ENCODE measurements at regions not wholly inside any gene's neighbourhood (a gene's known extent, or its start where the extent isn't known, plus 50 kb on each side); places are given as distances from the start of the nearest gene placed in this dataset.

- CTCF ChIA-PET = no interaction called here
- Mint-ChIP-seq H3K4me3 (no peak overlapping the region), H3K4me1 (ENCODE audit: low read depth) (no peaks in the 10 kb centered on the region), H3K27ac (no peak overlapping the region), H3K27me3 (ENCODE audit: low read depth) (peaks cover 6% of the 10 kb centered on the region), H3K36me3 (ENCODE audit: low read depth) (no peaks in the 10 kb centered on the region), H3K9me3 (peaks cover 1% of the 10 kb centered on the region)
- DNase-seq = no peak
- intact Hi-C loops (cut with micrococcal nuclease) = no loop called here
Measured at GRCh38 chr1:95408507-95409136, 174.6 kb downstream of the RWDD3 start.

GRCh38 chr1:95409276-95409675, 175.3 kb downstream of the RWDD3 start:
- Mint-ChIP-seq H3K27me3 (ENCODE audit: low read depth) (peaks cover 6% of the 10 kb centered on the region), H3K4me1 (ENCODE audit: low read depth) (no peaks in the 10 kb centered on the region), H3K4me3 (no peak overlapping the region), H3K27ac (no peak overlapping the region), H3K9me3 (no peaks in the 10 kb centered on the region), H3K36me3 (ENCODE audit: low read depth) (no peaks in the 10 kb centered on the region)
- intact Hi-C loops (cut with micrococcal nuclease) = no loop called here
- CTCF ChIA-PET = no interaction called here
- no peak for DNase-seq

- Mint-ChIP-seq H3K9me3 (no peaks in the 10 kb centered on the region), H3K4me1 (ENCODE audit: low read depth) (no peaks in the 10 kb centered on the region), H3K4me3 (no peak overlapping the region), H3K36me3 (ENCODE audit: low read depth) (no peaks in the 10 kb centered on the region), H3K27ac (no peak overlapping the region), H3K27me3 (ENCODE audit: low read depth) (peaks cover 6% of the 10 kb centered on the region)
- intact Hi-C loops (cut with micrococcal nuclease) = no loop called here
- DNase-seq = no peak
- CTCF ChIA-PET = interaction anchor here (0.6 kb wide), 1 partner anchor 18 kb away, joined by 3 read pairs; no protein-coding TSS in a partner anchor
Measured at GRCh38 chr1:95409901-95410300, 175.9 kb downstream of the RWDD3 start.

GRCh38 chr1:95415146-95415545, 181.1 kb downstream of the RWDD3 start:
- Mint-ChIP-seq H3K36me3 (ENCODE audit: low read depth) (no peaks in the 10 kb centered on the region), H3K4me3 (no peak overlapping the region), H3K9me3 (peaks cover 1% of the 10 kb centered on the region), H3K27ac (no peak overlapping the region), H3K4me1 (ENCODE audit: low read depth) (no peaks in the 10 kb centered on the region), H3K27me3 (ENCODE audit: low read depth) (peaks cover 3% of the 10 kb centered on the region)
- CTCF ChIA-PET = no interaction called here
- no peak for DNase-seq
- intact Hi-C loops (cut with micrococcal nuclease) = no loop called here

GRCh38 chr1:95426772-95427171, 192.8 kb downstream of the RWDD3 start:
- no peak overlapping the region for H3K4me3 Mint-ChIP-seq
- CTCF ChIA-PET = no interaction called here
- H3K27me3 Mint-ChIP-seq (ENCODE audit: low read depth) = no peaks in the 10 kb centered on the region
- intact Hi-C loops (cut with micrococcal nuclease) = no loop called here
- no peaks in the 10 kb centered on the region for H3K4me1 Mint-ChIP-seq (ENCODE audit: low read depth)
- H3K9me3 Mint-ChIP-seq = no peaks in the 10 kb centered on the region
- no peaks in the 10 kb centered on the region for H3K36me3 Mint-ChIP-seq (ENCODE audit: low read depth)
- H3K27ac Mint-ChIP-seq = no peak overlapping the region
- DNase-seq = no peak

- no peak for DNase-seq
- H3K27me3 Mint-ChIP-seq (ENCODE audit: low read depth) = no peaks in the 10 kb centered on the region
- intact Hi-C loops (cut with micrococcal nuclease) = no loop called here
- H3K4me3 Mint-ChIP-seq = no peak overlapping the region
- CTCF ChIA-PET = no interaction called here
- H3K9me3 Mint-ChIP-seq = no peaks in the 10 kb centered on the region
- no peaks in the 10 kb centered on the region for H3K4me1 Mint-ChIP-seq (ENCODE audit: low read depth)
- H3K36me3 Mint-ChIP-seq (ENCODE audit: low read depth) = no peaks in the 10 kb centered on the region
- no peak overlapping the region for H3K27ac Mint-ChIP-seq
Measured at GRCh38 chr1:95427525-95427924, 193.5 kb downstream of the RWDD3 start.

GRCh38 chr1:95431235-95431634, 197.2 kb downstream of the RWDD3 start:
- Mint-ChIP-seq H3K27me3 (ENCODE audit: low read depth) (no peaks in the 10 kb centered on the region), H3K36me3 (ENCODE audit: low read depth) (no peaks in the 10 kb centered on the region), H3K27ac (no peak overlapping the region), H3K4me3 (no peak overlapping the region), H3K4me1 (ENCODE audit: low read depth) (no peaks in the 10 kb centered on the region), H3K9me3 (no peaks in the 10 kb centered on the region)
- no peak for DNase-seq
- CTCF ChIA-PET = no interaction called here
- intact Hi-C loops (cut with micrococcal nuclease) = no loop called here

- no peak for DNase-seq
- H3K27ac Mint-ChIP-seq = no peak overlapping the region
- H3K9me3 Mint-ChIP-seq = no peaks in the 10 kb centered on the region
- CTCF ChIA-PET = no interaction called here
- H3K27me3 Mint-ChIP-seq (ENCODE audit: low read depth) = no peaks in the 10 kb centered on the region
- intact Hi-C loops (cut with micrococcal nuclease) = no loop called here
- no peaks in the 10 kb centered on the region for H3K4me1 Mint-ChIP-seq (ENCODE audit: low read depth)
- no peak overlapping the region for H3K4me3 Mint-ChIP-seq
- H3K36me3 Mint-ChIP-seq (ENCODE audit: low read depth) = no peaks in the 10 kb centered on the region
Measured at GRCh38 chr1:95435611-95436010, 201.6 kb downstream of the RWDD3 start.

- intact Hi-C loops (cut with micrococcal nuclease) = no loop called here
- H3K4me1 Mint-ChIP-seq (ENCODE audit: low read depth) = no peaks in the 10 kb centered on the region
- no peaks in the 10 kb centered on the region for H3K9me3 Mint-ChIP-seq
- no peak for DNase-seq
- H3K4me3 Mint-ChIP-seq = no peak overlapping the region
- CTCF ChIA-PET = no interaction called here
- H3K27me3 Mint-ChIP-seq (ENCODE audit: low read depth) = no peaks in the 10 kb centered on the region
- no peak overlapping the region for H3K27ac Mint-ChIP-seq
- H3K36me3 Mint-ChIP-seq (ENCODE audit: low read depth) = no peaks in the 10 kb centered on the region
Measured at GRCh38 chr1:95437011-95437410, 203.0 kb downstream of the RWDD3 start.

- H3K27ac Mint-ChIP-seq = no peak overlapping the region
- CTCF ChIA-PET = no interaction called here
- intact Hi-C loops (cut with micrococcal nuclease) = no loop called here
- H3K9me3 Mint-ChIP-seq = no peaks in the 10 kb centered on the region
- no peaks in the 10 kb centered on the region for H3K4me1 Mint-ChIP-seq (ENCODE audit: low read depth)
- H3K36me3 Mint-ChIP-seq (ENCODE audit: low read depth) = no peaks in the 10 kb centered on the region
- H3K4me3 Mint-ChIP-seq = no peak overlapping the region
- H3K27me3 Mint-ChIP-seq (ENCODE audit: low read depth) = no peaks in the 10 kb centered on the region
- no peak for DNase-seq
Measured at GRCh38 chr1:95437781-95438180, 203.8 kb downstream of the RWDD3 start.

GRCh38 chr1:95438218-95438948, 204.4 kb downstream of the RWDD3 start:
- DNase-seq = no peak
- intact Hi-C loops (cut with micrococcal nuclease) = no loop called here
- no peaks in the 10 kb centered on the region for H3K4me1 Mint-ChIP-seq (ENCODE audit: low read depth)
- no peaks in the 10 kb centered on the region for H3K27me3 Mint-ChIP-seq (ENCODE audit: low read depth)
- CTCF ChIA-PET = no interaction called here
- H3K27ac Mint-ChIP-seq = no peak overlapping the region
- H3K36me3 Mint-ChIP-seq (ENCODE audit: low read depth) = no peaks in the 10 kb centered on the region
- no peak overlapping the region for H3K4me3 Mint-ChIP-seq
- H3K9me3 Mint-ChIP-seq = no peaks in the 10 kb centered on the region

GRCh38 chr1:95440511-95440910, 206.5 kb downstream of the RWDD3 start:
- Mint-ChIP-seq H3K4me3 (no peak overlapping the region), H3K4me1 (ENCODE audit: low read depth) (no peaks in the 10 kb centered on the region), H3K36me3 (ENCODE audit: low read depth) (no peaks in the 10 kb centered on the region), H3K27me3 (ENCODE audit: low read depth) (no peaks in the 10 kb centered on the region), H3K9me3 (no peaks in the 10 kb centered on the region), H3K27ac (no peak overlapping the region)
- CTCF ChIA-PET = interaction anchor here (0.6 kb wide), 1 partner anchor 257 kb away, joined by 5 read pairs; no protein-coding TSS in a partner anchor
- DNase-seq = no peak
- intact Hi-C loops (cut with micrococcal nuclease) = no loop called here

- Mint-ChIP-seq H3K9me3 (peaks cover 4% of the 10 kb centered on the region), H3K4me1 (ENCODE audit: low read depth) (no peaks in the 10 kb centered on the region), H3K4me3 (no peak overlapping the region), H3K36me3 (ENCODE audit: low read depth) (no peaks in the 10 kb centered on the region), H3K27ac (no peak overlapping the region), H3K27me3 (ENCODE audit: low read depth) (no peaks in the 10 kb centered on the region)
- intact Hi-C loops (cut with micrococcal nuclease) = no loop called here
- DNase-seq = no peak
- CTCF ChIA-PET = no interaction called here
Measured at GRCh38 chr1:95449516-95449915, 215.5 kb downstream of the RWDD3 start.
